ENCODE measurements at regions not wholly inside any gene's neighbourhood (a gene's known extent, or its start where the extent isn't known, plus 50 kb on each side); places are given as distances from the start of the nearest gene placed in this dataset.

- no peak for TF ChIP-seq CTCF (IDR thresholded peaks at IDR 0.05)
- no peak for TF ChIP-seq EP300 (IDR thresholded peaks at IDR 0.05)
Observed at GRCh38 chr10:28987555-28988320, 301.1 kb upstream of the LYZL1 start.
